Stimulated activated naive CD8-positive, alpha-beta T cell treated with anti-CD3 and anti-CD28 coated beads, Interleukin-15, amount 100 ng/mL, for 72 hours (primary cell): ENCODE measurements at regions not wholly inside any gene's neighbourhood (a gene's known extent, or its start where the extent isn't known, plus 50 kb on each side); places are given as distances from the start of the nearest gene placed in this dataset.

ENCODE experiments used
- ATAC-seq: fragments of 150-1000 bp; cut with Tn5 transposase; 2 replicates; pipeline ENCODE4 v1.10.0; 2021; ENCODE audit warnings: mild to moderate bottlenecking, moderate library complexity
- DNase-seq, 2 donors: peaks; one replicate each; pipeline ENCODE4 v3.0.0; 2021 to 2022
- H3K27ac Mint-ChIP-seq, 2 donors: one replicate each; pipeline ENCODE4 v1.8.0; 2022; ENCODE audit warnings: mild to moderate bottlenecking in 2 of 2, mixed read lengths in 2 of 2, moderate library complexity in 2 of 2
- H3K27me3 Mint-ChIP-seq: one replicate; pipeline ENCODE4 v1.8.0; 2022; ENCODE audit warnings: mixed read lengths
- H3K4me1 Mint-ChIP-seq: one replicate; pipeline ENCODE4 v1.8.0; 2022; ENCODE audit warnings: mild to moderate bottlenecking, mixed read lengths
- H3K4me3 Mint-ChIP-seq, 2 donors: one replicate each; pipeline ENCODE4 v1.8.0; 2022; ENCODE audit warnings: mild to moderate bottlenecking in 2 of 2, mixed read lengths in 2 of 2, moderate library complexity in 1 of 2
- H3K9me3 Mint-ChIP-seq, 2 donors: one replicate each; pipeline ENCODE4 v1.8.0; 2022; ENCODE audit warnings: mixed read lengths in 2 of 2

DNA sequence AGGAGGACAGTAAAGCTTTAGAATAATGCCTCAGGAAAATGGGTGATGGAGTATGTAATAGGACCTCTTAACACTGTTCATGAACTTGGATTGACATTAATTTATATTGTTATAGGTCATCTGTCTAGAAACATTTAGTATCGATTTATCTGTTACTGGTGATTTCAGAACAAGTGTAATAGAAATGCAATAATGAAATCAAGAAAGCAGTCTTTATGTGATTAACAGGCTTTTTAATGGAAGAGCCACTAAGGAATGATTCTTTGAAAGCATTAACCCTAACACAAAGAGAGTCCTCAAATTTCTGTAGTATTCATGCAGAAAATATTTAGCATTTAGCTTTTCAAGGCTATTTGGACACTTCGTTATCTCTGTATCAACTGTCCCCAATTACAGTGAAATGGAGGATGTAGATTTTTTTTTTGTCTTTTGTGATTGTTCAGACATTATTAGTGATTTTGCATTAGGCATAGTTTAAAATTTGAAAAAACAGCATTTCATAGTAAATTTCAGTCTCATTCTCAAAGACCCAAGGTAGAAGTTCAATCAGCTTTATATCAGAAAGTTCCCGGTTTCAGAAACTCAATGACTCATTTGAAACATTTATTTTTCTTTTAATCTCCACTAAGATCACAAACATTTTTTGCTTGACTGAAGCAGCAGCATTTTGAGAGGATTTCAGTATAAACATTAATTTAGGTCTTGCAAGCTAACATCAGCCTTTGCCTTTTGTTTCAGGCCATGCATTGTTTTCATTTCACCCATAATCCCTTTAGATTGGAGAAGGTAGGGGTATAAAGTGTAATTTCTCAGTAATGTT, 56.3 kb downstream of the AGTR2 start:
- DNase-seq (no peak), ATAC-seq (no peak)
- no peak overlapping the region for H3K27ac Mint-ChIP-seq
- H3K4me1 Mint-ChIP-seq, result no peaks in the 10 kb centered on the region
- no peaks in the 10 kb centered on the region for H3K27me3 Mint-ChIP-seq
- H3K9me3 Mint-ChIP-seq, result no peaks in the 10 kb centered on the region
- no peak overlapping the region for H3K4me3 Mint-ChIP-seq

DNA sequence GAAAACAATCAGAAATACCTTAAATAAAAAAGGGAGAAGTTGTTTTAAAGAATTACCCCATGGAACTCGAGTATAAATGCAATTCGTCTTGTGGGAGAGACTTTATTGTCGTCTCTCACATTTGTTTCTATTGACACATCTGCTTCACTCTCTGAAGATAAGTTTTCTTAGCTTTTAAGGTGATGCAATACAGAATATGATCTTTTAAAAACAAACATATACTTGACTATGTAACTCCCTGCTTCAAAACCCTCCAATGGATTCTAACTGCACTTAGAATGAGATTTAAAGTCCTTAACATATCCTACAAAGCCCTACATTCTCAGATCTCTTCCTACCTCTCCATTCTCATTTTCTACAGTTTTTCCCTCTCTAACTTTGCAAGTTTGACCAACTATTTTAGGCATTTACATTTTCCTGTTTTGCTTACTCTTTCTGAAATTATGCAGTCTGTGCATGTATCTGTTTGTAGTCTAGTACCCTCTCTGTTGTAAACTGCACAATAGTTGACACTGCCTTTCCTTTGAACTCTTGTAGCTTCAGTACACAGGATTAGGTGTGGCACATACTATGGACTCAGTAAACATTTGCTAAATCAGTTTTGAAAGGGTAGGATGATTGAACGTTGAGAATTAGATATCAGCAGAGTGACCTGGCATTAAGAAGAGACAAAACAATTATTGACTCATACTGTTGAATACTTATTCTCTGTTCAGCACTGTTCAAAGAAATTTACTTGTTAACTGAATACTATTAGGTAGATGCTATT, 59.8 kb downstream of the AGTR2 start:
- ATAC-seq, result no peak
- DNase-seq, result no peak
- Mint-ChIP-seq H3K9me3 (no peaks in the 10 kb centered on the region), H3K27ac (no peak overlapping the region), H3K4me3 (no peak overlapping the region), H3K4me1 (no peaks in the 10 kb centered on the region), H3K27me3 (no peaks in the 10 kb centered on the region)

GRCh38 chrX:116232833-116233232, 62.3 kb downstream of the AGTR2 start:
- no peak overlapping the region for H3K27ac Mint-ChIP-seq
- H3K27me3 Mint-ChIP-seq, result no peaks in the 10 kb centered on the region
- no peaks in the 10 kb centered on the region for H3K4me1 Mint-ChIP-seq
- DNase-seq (no peak), ATAC-seq (no peak)
- no peak overlapping the region for H3K4me3 Mint-ChIP-seq
- H3K9me3 Mint-ChIP-seq, result no peaks in the 10 kb centered on the region

GRCh38 chrX:116236666-116237065, 66.1 kb downstream of the AGTR2 start:
- Mint-ChIP-seq H3K4me3 (no peak overlapping the region), H3K27ac (no peak overlapping the region), H3K9me3 (no peaks in the 10 kb centered on the region), H3K27me3 (no peaks in the 10 kb centered on the region), H3K4me1 (no peaks in the 10 kb centered on the region)
- DNase-seq (no peak), ATAC-seq (no peak)

GRCh38 chrX:116238093-116238492, 67.5 kb downstream of the AGTR2 start:
- no peak overlapping the region for H3K4me3 Mint-ChIP-seq
- H3K27ac Mint-ChIP-seq, result no peak overlapping the region
- H3K4me1 Mint-ChIP-seq, result no peaks in the 10 kb centered on the region
- H3K27me3 Mint-ChIP-seq, result no peaks in the 10 kb centered on the region
- ATAC-seq (no peak), DNase-seq (no peak)
- no peaks in the 10 kb centered on the region for H3K9me3 Mint-ChIP-seq

DNA sequence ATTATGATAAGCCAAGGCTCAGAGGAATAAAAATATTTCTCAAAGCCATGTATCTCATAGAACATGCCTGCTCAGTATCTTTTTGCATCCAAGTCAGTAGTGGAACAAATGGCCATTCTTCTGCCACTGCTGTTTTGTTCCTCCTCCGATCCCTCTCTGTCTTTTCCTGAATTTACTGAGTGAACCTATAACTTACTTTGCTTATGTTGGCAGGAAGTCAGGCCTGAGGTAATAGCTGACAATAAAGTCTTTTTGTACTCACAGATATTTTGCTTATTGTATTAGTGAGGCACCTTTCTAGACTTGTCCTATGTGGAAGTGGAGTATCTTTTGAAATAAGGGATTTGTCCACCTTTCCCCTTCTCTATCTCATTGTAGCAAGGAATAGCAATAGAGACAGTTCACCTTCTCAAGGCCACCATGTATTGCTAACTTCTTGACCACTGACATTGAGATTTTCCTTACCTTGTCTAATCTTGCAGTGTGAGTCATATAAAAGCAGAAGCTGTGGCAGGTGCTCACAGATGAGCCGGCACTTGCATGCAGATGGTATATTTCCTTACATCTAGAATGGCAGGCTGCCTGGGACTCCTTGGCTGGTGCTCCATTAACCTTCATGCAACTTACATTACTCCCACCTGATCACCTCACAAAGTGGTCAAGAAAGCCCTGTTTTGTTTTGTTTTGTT, 68.2 kb downstream of the AGTR2 start:
- Mint-ChIP-seq H3K27ac (no peak overlapping the region), H3K4me3 (no peak overlapping the region), H3K4me1 (no peaks in the 10 kb centered on the region), H3K9me3 (no peaks in the 10 kb centered on the region), H3K27me3 (no peaks in the 10 kb centered on the region)
- ATAC-seq (no peak), DNase-seq (no peak)

DNA sequence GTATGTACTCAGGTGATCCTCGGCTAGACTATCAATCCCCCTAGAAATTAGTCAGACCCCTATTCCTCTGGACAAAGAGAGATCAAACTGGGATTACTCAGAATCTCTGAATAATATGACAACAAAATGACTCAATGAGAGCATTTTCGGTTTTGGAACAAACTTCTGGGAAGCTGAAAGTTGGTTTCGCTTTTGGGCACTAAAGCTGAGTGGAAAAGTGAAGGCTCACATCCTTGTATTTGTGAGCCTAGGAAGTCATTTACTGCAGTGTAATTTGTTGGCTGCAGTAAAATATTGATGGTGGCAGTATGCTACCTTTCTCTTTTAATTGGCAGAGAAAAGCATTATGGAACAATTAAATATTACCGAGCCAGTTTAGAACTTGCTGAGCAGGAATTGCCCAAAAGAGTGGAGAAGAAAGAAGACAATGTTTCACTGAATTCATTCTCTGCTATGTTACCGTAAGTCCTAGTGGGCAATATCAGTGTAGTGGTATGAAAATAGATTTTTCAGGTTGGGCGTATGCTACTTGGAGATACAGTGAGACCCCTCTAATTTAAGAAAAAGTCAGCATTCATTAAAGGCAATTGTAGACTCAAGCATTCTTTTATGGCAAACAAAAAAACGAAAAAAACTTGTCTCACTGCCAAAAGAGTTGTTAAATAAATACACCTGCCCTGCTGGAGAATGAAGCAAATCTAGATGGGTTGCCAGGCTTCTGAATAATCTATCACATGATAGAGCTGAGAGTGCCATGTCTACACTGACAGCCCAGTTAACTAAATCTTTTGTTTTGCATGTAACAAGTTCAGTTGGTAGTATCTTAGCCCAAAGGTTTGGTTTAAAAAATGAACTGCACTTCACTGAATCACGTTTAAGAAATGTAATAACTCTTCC, 69.6 kb downstream of the AGTR2 start:
- no peaks in the 10 kb centered on the region for H3K4me1 Mint-ChIP-seq
- H3K27ac Mint-ChIP-seq, result no peak overlapping the region
- no peak overlapping the region for H3K4me3 Mint-ChIP-seq
- no peaks in the 10 kb centered on the region for H3K9me3 Mint-ChIP-seq
- DNase-seq (no peak), ATAC-seq (no peak)
- H3K27me3 Mint-ChIP-seq, result no peaks in the 10 kb centered on the region

GRCh38 chrX:116241001-116241400, 70.5 kb downstream of the AGTR2 start:
- no peak for ATAC-seq
- Mint-ChIP-seq H3K4me3 (no peak overlapping the region), H3K9me3 (no peaks in the 10 kb centered on the region), H3K4me1 (no peaks in the 10 kb centered on the region), H3K27me3 (no peaks in the 10 kb centered on the region), H3K27ac (no peak overlapping the region)
- DNase-seq, result no peak

GRCh38 chrX:116243039-116243438, 72.5 kb downstream of the AGTR2 start:
- no peak overlapping the region for H3K27ac Mint-ChIP-seq
- DNase-seq (no peak), ATAC-seq (no peak)
- no peak overlapping the region for H3K4me3 Mint-ChIP-seq
- H3K4me1 Mint-ChIP-seq, result no peaks in the 10 kb centered on the region
- H3K27me3 Mint-ChIP-seq, result no peaks in the 10 kb centered on the region
- no peaks in the 10 kb centered on the region for H3K9me3 Mint-ChIP-seq

GRCh38 chrX:116246261-116246660, 75.7 kb downstream of the AGTR2 start:
- ATAC-seq (no peak), DNase-seq (no peak)
- Mint-ChIP-seq H3K27ac (no peak overlapping the region), H3K4me3 (no peak overlapping the region), H3K4me1 (no peaks in the 10 kb centered on the region), H3K9me3 (peaks cover 0 to 14% of the 10 kb centered on the region in 2 donors), H3K27me3 (no peaks in the 10 kb centered on the region)

- ATAC-seq, result no peak
- no peak for DNase-seq
- no peaks in the 10 kb centered on the region for H3K27me3 Mint-ChIP-seq
- no peaks in the 10 kb centered on the region for H3K9me3 Mint-ChIP-seq
- no peak overlapping the region for H3K4me3 Mint-ChIP-seq
- H3K4me1 Mint-ChIP-seq, result no peaks in the 10 kb centered on the region
- no peak overlapping the region for H3K27ac Mint-ChIP-seq
Observed at GRCh38 chrX:116267511-116268040, 97.0 kb downstream of the AGTR2 start.

DNA sequence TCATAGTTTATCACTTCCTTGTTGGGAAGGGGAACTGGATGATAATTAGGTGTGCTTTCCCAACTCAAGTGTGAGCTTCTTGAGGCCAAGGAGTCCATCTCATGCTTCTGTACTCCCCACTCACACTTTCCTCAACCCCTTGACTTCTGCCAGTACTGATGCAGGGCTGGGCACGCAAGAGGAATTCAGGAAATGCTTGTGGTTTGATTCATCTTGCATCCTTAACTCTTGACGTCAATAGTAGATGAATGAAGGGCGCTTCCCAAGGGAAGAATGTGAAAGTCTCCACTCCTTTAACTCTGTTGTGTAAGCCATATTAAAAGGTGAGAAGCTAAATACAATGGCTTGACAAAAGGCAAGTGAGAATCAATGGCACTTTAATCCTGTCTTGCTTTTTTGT, 101.8 kb downstream of the AGTR2 start:
- ATAC-seq, result no peak
- Mint-ChIP-seq H3K27me3 (no peaks in the 10 kb centered on the region), H3K9me3 (no peaks in the 10 kb centered on the region), H3K27ac (peak overlapping the region in 1 of 2 donors; percentile 9), H3K4me3 (no peak overlapping the region), H3K4me1 (no peaks in the 10 kb centered on the region)
- DNase-seq, result no peak

GRCh38 chrX:116272861-116273260, 102.3 kb downstream of the AGTR2 start:
- H3K27ac Mint-ChIP-seq, result no peak overlapping the region
- H3K4me1 Mint-ChIP-seq, result no peaks in the 10 kb centered on the region
- no peak for DNase-seq
- no peak for ATAC-seq
- H3K4me3 Mint-ChIP-seq, result no peak overlapping the region
- H3K9me3 Mint-ChIP-seq, result no peaks in the 10 kb centered on the region
- H3K27me3 Mint-ChIP-seq, result no peaks in the 10 kb centered on the region

DNA sequence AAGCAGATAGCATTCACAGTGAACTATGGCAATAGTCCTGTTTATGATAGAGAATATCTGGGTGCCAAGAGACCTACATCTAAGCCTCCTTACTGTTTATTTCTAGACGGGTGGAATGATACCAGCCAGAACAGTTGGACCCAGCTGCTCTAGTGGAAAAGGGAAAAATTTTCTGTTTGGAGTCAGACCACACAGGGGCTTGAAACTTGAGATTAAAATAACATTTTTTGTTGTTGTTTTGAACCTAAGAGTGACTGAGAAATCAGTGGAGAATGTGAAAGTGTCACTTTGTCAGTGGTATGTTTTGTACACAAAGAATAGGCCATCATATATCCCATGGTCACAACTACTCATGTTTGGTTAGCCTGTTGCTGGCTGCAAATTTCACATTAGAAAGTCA, 105.7 kb downstream of the AGTR2 start:
- Mint-ChIP-seq H3K4me3 (no peak overlapping the region), H3K27me3 (no peaks in the 10 kb centered on the region), H3K27ac (no peak overlapping the region), H3K4me1 (no peaks in the 10 kb centered on the region), H3K9me3 (no peaks in the 10 kb centered on the region)
- no peak for ATAC-seq
- DNase-seq, result no peak
